ENCODE measurements at regions not wholly inside any gene's neighbourhood (a gene's known extent, or its start where the extent isn't known, plus 50 kb on each side); places are given as distances from the start of the nearest gene placed in this dataset.

- TF ChIP-seq, protein P1, sequence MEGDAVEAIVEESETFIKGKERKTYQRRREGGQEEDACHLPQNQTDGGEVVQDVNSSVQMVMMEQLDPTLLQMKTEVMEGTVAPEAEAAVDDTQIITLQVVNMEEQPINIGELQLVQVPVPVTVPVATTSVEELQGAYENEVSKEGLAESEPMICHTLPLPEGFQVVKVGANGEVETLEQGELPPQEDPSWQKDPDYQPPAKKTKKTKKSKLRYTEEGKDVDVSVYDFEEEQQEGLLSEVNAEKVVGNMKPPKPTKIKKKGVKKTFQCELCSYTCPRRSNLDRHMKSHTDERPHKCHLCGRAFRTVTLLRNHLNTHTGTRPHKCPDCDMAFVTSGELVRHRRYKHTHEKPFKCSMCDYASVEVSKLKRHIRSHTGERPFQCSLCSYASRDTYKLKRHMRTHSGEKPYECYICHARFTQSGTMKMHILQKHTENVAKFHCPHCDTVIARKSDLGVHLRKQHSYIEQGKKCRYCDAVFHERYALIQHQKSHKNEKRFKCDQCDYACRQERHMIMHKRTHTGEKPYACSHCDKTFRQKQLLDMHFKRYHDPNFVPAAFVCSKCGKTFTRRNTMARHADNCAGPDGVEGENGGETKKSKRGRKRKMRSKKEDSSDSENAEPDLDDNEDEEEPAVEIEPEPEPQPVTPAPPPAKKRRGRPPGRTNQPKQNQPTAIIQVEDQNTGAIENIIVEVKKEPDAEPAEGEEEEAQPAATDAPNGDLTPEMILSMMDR (IDR thresholded peaks at IDR 0.05; ENCODE audit: poor library complexity) = no peak
- TF ChIP-seq EZH2 (IDR thresholded peaks at IDR 0.05; ENCODE audit: borderline replicate concordance) = no peak
Observed at GRCh38 chr2:176533505-176534193, 264.4 kb downstream of the MTX2 start.
